Stomach (tissue), 8 donors: ENCODE measurements at regions not wholly inside any gene's neighbourhood (a gene's known extent, or its start where the extent isn't known, plus 50 kb on each side); places are given as distances from the start of the nearest gene placed in this dataset.

Experiments
- DNase-seq, 2 donors: peaks; one replicate each; pipeline versions ENCODE4 v3.0.0 to v3.0.0-alpha.2; 2013 to 2019
- H3K27ac ChIP-seq, 5 donors: fragments of 200-600 bp in 4 of 5; sonication (generic) in 4 of 5; one replicate each; pipeline ENCODE4 v1.5.1; 2013 to 2019; ENCODE audit warnings: mild to moderate bottlenecking in 1 of 5, moderate library complexity in 1 of 5
- H3K27me3 ChIP-seq, 3 donors: fragments of 200-600 bp; sonication (generic); one replicate each; pipeline ENCODE4 v1.5.1; 2017 to 2019; ENCODE audit warnings: mixed run types in 1 of 3
- H3K36me3 ChIP-seq, 4 donors: fragments of 200-600 bp; sonication (generic); 1 replicate in 3 of 4; 2 replicates in 1 of 4; pipeline ENCODE4 v1.5.1; 2016 to 2019
- H3K4me1 ChIP-seq, 4 donors: fragments of 200-600 bp; sonication (generic); one replicate each; pipeline ENCODE4 v1.5.1; 2016 to 2019
- H3K4me3 ChIP-seq, 4 donors: fragments of 200-600 bp; sonication (generic) in 3 of 4; one replicate each; pipeline ENCODE4 v1.5.1; 2016 to 2019; ENCODE audit warnings: mild to moderate bottlenecking in 1 of 4
- H3K9me3 ChIP-seq, 4 donors: fragments of 200-600 bp; sonication (generic); one replicate each; pipeline ENCODE4 v1.5.1; 2016 to 2019
- CTCF ChIP-seq, 7 experiments: fragments of 450-650 bp in 4 of 7; fragments of 200-600 bp in 3 of 7; sonication (generic) in 3 of 7; IDR thresholded peaks; one replicate each; pipeline ENCODE4 v1.5.1; 2016 to 2019; ENCODE audit warnings: antibody characterized with exemption in 7 of 7, control low read depth in 2 of 7, mild to moderate bottlenecking in 1 of 7
- EP300 ChIP-seq: sonication (generic); formaldehyde crosslinking; IDR thresholded peaks from one replicate; pipeline ENCODE4 v1.6.1; 2017; ENCODE audit warnings: antibody characterized with exemption
- POLR2A ChIP-seq, 4 donors: fragments of 450-650 bp; IDR thresholded peaks; one replicate each; pipeline ENCODE4 v1.6.1; 2016; ENCODE audit warnings: antibody characterized with exemption in 4 of 4, control low read depth in 2 of 4, mild to moderate bottlenecking in 1 of 4, moderate library complexity in 1 of 4
- POLR2AphosphoS5 ChIP-seq, 3 donors: sonication (generic); formaldehyde crosslinking; IDR thresholded peaks; one replicate each; pipeline ENCODE4 v1.6.1; 2016; ENCODE audit warnings: antibody characterized with exemption in 3 of 3
- WGBS, 5 donors: extraction: QIAGEN DNeasy Blood & Tissue Kit in 3 of 5; methylation state at CpG; one replicate each; pipeline versions ENCODE4 v1.1.5 to v1.1.7; 2013 to 2018; 5-methylcytosine and 5-hydroxymethylcytosine counted together
- intact Hi-C: fragments of 100-400 bp; cut with DNase I; formaldehyde crosslinking; loops from one replicate; pipeline ENCODE4 v1.15.1; 2023; ENCODE audit warnings: low total_unique reads
- donor health status: healthy with polysubstance abuse.
- donor health status: Bipolar disorder and iron deficiency.
- donor health status: healthy.

DNA sequence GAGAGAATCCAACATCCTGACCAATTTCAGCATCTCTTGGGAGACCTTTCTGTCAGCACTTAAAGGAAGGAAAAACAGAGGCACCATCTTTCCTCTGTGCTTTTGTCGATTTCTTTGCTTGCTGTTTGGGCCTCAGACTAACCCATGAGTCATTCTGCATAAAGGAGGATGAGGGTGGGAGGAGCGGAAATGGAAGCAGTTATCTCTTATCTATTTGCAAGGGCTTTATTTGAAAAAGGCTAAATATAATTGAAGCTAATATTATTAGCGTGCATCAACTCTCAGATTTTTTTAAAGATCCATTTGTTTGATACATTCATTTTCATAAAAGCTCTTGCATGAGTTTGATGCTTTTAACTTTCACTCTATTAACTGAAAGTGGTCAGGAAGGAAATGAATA, 72.9 kb downstream of the ZNF622 start:
- Histone ChIP-seq H3K36me3 (no peaks in the 10 kb centered on the region), H3K27ac (no peak overlapping the region), H3K4me3 (no peak overlapping the region), H3K27me3 (no peaks in the 10 kb centered on the region), H3K9me3 (peaks cover 0 to 4% (median 0%) of the 10 kb centered on the region in 4 donors), H3K4me1 (no peaks in the 10 kb centered on the region)
- WGBS, 5 donors: 45 to 65% (median 54%) methylated on average over 3 of the region's 3 CpGs
- no peak for DNase-seq
- TF ChIP-seq POLR2AphosphoS5 (IDR thresholded peaks at IDR 0.05): no peak
- no peak for TF ChIP-seq POLR2A (IDR thresholded peaks at IDR 0.05)
- no peak for TF ChIP-seq EP300
- no peak for TF ChIP-seq CTCF (IDR thresholded peaks at IDR 0.05)
- intact Hi-C loops: no loop called here

DNA sequence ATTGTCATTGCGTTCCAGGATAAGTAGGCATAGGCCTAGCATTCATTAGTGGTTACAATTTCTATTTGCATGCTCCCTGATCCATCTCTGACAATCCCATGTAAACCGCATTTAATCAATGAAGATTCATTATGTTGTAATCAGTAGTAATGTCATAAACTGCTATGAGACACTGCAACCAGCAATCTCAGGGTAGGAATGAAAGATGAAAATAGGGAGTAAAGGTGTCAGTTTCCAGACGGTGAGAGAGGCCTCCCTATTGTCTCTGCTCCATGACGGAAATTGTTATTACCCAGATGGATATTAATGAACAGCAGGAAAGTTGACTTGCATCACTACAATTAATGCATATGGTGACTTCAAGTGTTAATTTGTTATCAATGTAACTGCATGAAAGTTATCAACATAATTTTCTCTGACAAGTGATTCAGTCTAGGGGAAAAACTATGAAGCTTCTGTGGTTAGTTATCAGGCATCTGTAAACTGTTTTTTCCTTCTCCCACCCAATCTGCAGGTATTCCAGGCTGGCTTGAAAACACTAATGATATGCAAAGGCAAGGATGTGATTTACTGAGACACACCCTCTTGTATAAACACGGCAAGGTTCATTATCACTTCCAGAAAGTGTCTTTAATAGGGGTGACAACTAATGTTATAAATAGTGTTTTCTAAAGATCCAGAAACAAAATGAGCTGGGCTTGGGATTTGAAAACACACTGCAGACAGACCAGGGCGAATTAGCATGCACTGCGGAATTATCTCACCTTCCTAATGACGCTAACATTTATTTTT, 73.5 kb downstream of the ZNF622 start:
- intact Hi-C loops: no loop called here
- no peak for TF ChIP-seq CTCF (IDR thresholded peaks at IDR 0.05)
- no peak for TF ChIP-seq POLR2A (IDR thresholded peaks at IDR 0.05)
- no peak for TF ChIP-seq EP300
- TF ChIP-seq POLR2AphosphoS5 (IDR thresholded peaks at IDR 0.05): no peak
- Histone ChIP-seq H3K4me3 (no peak overlapping the region), H3K4me1 (no peaks in the 10 kb centered on the region), H3K27me3 (no peaks in the 10 kb centered on the region), H3K27ac (no peak overlapping the region), H3K36me3 (no peaks in the 10 kb centered on the region), H3K9me3 (peaks cover 0 to 4% (median 0%) of the 10 kb centered on the region in 4 donors)
- 64 to 72% (median 68%) methylated on average over 8 of the region's 8 CpGs for WGBS, 5 donors
- DNase-seq: no peak

GRCh38 chr5:16390825-16391224, 74.8 kb downstream of the ZNF622 start:
- TF ChIP-seq POLR2A (IDR thresholded peaks at IDR 0.05) (no peak), EP300 (no peak), CTCF (IDR thresholded peaks at IDR 0.05) (no peak), POLR2AphosphoS5 (IDR thresholded peaks at IDR 0.05) (no peak)
- no peak for DNase-seq

DNA sequence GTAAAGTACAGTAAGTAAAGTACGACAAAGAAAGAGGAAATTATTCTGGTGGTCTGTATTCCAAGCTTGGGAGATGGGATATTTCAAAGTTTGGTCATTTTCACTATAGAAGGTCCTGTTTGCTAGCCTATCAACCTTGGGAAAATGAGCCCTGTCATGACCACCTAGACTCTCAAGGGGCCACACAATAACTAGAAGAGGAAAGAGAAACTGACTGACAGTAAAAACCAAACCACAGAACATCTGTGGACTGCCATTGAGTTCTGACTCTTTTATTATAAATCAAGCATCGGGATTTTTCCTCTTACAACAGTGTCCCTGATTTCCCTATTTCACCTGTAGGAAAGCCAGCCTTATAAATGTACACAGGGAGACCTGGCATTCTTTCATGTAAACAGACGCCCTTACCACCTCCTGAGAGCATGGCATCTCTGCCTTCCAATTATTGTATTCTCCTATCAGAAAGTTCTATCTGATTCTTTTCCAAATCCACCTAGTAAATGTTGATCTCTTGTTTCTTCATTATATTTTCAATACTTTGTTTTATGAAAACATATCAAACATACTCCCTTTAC, 80.0 kb downstream of the ZNF622 start:
- Histone ChIP-seq H3K4me3 (no peak overlapping the region), H3K36me3 (no peaks in the 10 kb centered on the region), H3K27ac (no peak overlapping the region), H3K9me3 (no peaks in the 10 kb centered on the region), H3K27me3 (no peaks in the 10 kb centered on the region), H3K4me1 (no peaks in the 10 kb centered on the region)
- TF ChIP-seq EP300: no peak
- TF ChIP-seq CTCF (IDR thresholded peaks at IDR 0.05): no peak
- no peak for TF ChIP-seq POLR2AphosphoS5 (IDR thresholded peaks at IDR 0.05)
- TF ChIP-seq POLR2A (IDR thresholded peaks at IDR 0.05): no peak
- WGBS, 5 donors: 66 to 79% (median 72%) methylated on average over 3 of the region's 3 CpGs
- DNase-seq: no peak
- intact Hi-C loops: no loop called here

More at GRCh38 chr5:16390825-16391224, 74.8 kb downstream of the ZNF622 start:
- H3K36me3 ChIP-seq: no peaks in the 10 kb centered on the region
- H3K4me3 ChIP-seq: no peak overlapping the region
- H3K27ac ChIP-seq: no peak overlapping the region
- intact Hi-C loops: no loop called here
- no peaks in the 10 kb centered on the region for H3K9me3 ChIP-seq
- no peaks in the 10 kb centered on the region for H3K27me3 ChIP-seq
- 79 to 90% (median 81%) methylated on average over 1 of the region's 1 CpG for WGBS, 5 donors
- H3K4me1 ChIP-seq: no peaks in the 10 kb centered on the region
